ENCODE measurements at regions not wholly inside any gene's neighbourhood (a gene's known extent, or its start where the extent isn't known, plus 50 kb on each side); places are given as distances from the start of the nearest gene placed in this dataset.

- no peak for TF ChIP-seq CTCF (IDR thresholded peaks at IDR 0.05)
- TF ChIP-seq POLR2A (IDR thresholded peaks at IDR 0.05): no peak
- TF ChIP-seq POLR2AphosphoS5 (IDR thresholded peaks at IDR 0.05; ENCODE audit: insufficient read depth in 1 of 2, low read depth in 1 of 2): no peak
These were observed 480.8 kb upstream of the INTU start for GRCh38 chr4:127151941-127152340.
